AG09309 (cell line): ENCODE measurements at regions not wholly inside any gene's neighbourhood (a gene's known extent, or its start where the extent isn't known, plus 50 kb on each side); places are given as distances from the start of the nearest gene placed in this dataset.

Source experiments
- DNase-seq: peaks from one replicate; pipeline ENCODE4 v3.0.0-alpha.2; 2010; ENCODE audit warnings: low read depth
- H3K4me3 ChIP-seq: 2 replicates; pipeline ENCODE4 v1.5.1; 2011; ENCODE audit warnings: mild to moderate bottlenecking, low read depth, low read length, moderate library complexity; ENCODE audit not compliant: control insufficient read depth
- CTCF ChIP-seq: IDR thresholded peaks from 2 replicates; pipeline ENCODE4 v1.5.1; 2011; ENCODE audit warnings: mild to moderate bottlenecking, low read depth, low read length, inconsistent platforms; ENCODE audit not compliant: insufficient read depth, control insufficient read depth; ENCODE audit errors: missing control alignments

- peak; percentile 18 for TF ChIP-seq CTCF
- no peak for DNase-seq
- H3K4me3 ChIP-seq = no peak overlapping the region
Measured at GRCh38 chr5:103487218-103487617, 75.4 kb downstream of the NUDT12 start.

GRCh38 chr5:103486739-103487138 is 75.8 kb downstream of the NUDT12 start:
- TF ChIP-seq CTCF = no peak
- DNase-seq = no peak
- H3K4me3 ChIP-seq = no peak overlapping the region

- TF ChIP-seq CTCF = no peak
- H3K4me3 ChIP-seq = no peak overlapping the region
- DNase-seq = no peak
Measured at GRCh38 chr5:103480246-103480645, 82.3 kb downstream of the NUDT12 start.

- no peak for TF ChIP-seq CTCF
- no peak for DNase-seq
- H3K4me3 ChIP-seq = no peak overlapping the region
Measured at GRCh38 chr5:103477678-103478077, 84.9 kb downstream of the NUDT12 start.

GRCh38 chr5:103476811-103477210 is 85.8 kb downstream of the NUDT12 start:
- DNase-seq = no peak
- H3K4me3 ChIP-seq = no peak overlapping the region
- no peak for TF ChIP-seq CTCF

GRCh38 chr5:103475629-103476240 is 86.9 kb downstream of the NUDT12 start:
- no peak overlapping the region for H3K4me3 ChIP-seq
- peak; percentile 54 for TF ChIP-seq CTCF
- no peak for DNase-seq

GRCh38 chr5:103474677-103475076 is 87.9 kb downstream of the NUDT12 start:
- no peak for DNase-seq
- no peak overlapping the region for H3K4me3 ChIP-seq
- peak; percentile 30 for TF ChIP-seq CTCF
